ENCODE measurements at regions not wholly inside any gene's neighbourhood (a gene's known extent, or its start where the extent isn't known, plus 50 kb on each side); places are given as distances from the start of the nearest gene placed in this dataset.
A peak's percentile ranks its signal among the peaks of the same experiment; 100 is the strongest.
"Not testable (repeated sequence)": the region's sequence is repeated elsewhere in the genome, so short reads cannot be mapped to it uniquely, and the experiment has no call there.

GRCh38 chr18:70840649-70841048, 551.8 kb downstream of the SOCS6 start:
- no peak for TF ChIP-seq CTCF (IDR thresholded peaks at IDR 0.05; ENCODE audit: insufficient read depth, low read depth, low read length)
- no peak for DNase-seq (ENCODE audit: low read depth)
- no peak overlapping the region for H3K4me3 ChIP-seq (ENCODE audit: low read depth, low read length)

GRCh38 chr18:70827632-70828031, 538.8 kb downstream of the SOCS6 start:
- DNase-seq (ENCODE audit: low read depth), result no peak
- no peak overlapping the region for H3K4me3 ChIP-seq (ENCODE audit: low read depth, low read length)
- no peak for TF ChIP-seq CTCF (IDR thresholded peaks at IDR 0.05; ENCODE audit: insufficient read depth, low read depth, low read length)

GRCh38 chr18:70826571-70826970, 537.7 kb downstream of the SOCS6 start:
- DNase-seq (ENCODE audit: low read depth), result no peak
- no peak for TF ChIP-seq CTCF (IDR thresholded peaks at IDR 0.05; ENCODE audit: insufficient read depth, low read depth, low read length)
- no peak overlapping the region for H3K4me3 ChIP-seq (ENCODE audit: low read depth, low read length)

- DNase-seq (ENCODE audit: low read depth), result no peak
- no peak for TF ChIP-seq CTCF (IDR thresholded peaks at IDR 0.05; ENCODE audit: insufficient read depth, low read depth, low read length)
- H3K4me3 ChIP-seq (ENCODE audit: low read depth, low read length), result no peak overlapping the region
Observed at GRCh38 chr18:70822691-70823090, 533.8 kb downstream of the SOCS6 start.

- H3K4me3 ChIP-seq (ENCODE audit: low read depth, low read length), result no peak overlapping the region
- no peak for TF ChIP-seq CTCF (IDR thresholded peaks at IDR 0.05; ENCODE audit: insufficient read depth, low read depth, low read length)
- no peak for DNase-seq (ENCODE audit: low read depth)
Observed at GRCh38 chr18:70822117-70822516, 533.3 kb downstream of the SOCS6 start.

- H3K4me3 ChIP-seq (ENCODE audit: low read depth, low read length), result no peak overlapping the region
- no peak for DNase-seq (ENCODE audit: low read depth)
- no peak for TF ChIP-seq CTCF (IDR thresholded peaks at IDR 0.05; ENCODE audit: insufficient read depth, low read depth, low read length)
Observed at GRCh38 chr18:70808481-70809056, 519.7 kb downstream of the SOCS6 start.

GRCh38 chr18:70781860-70782453, 493.1 kb downstream of the SOCS6 start:
- DNase-seq (ENCODE audit: low read depth), result no peak
- H3K4me3 ChIP-seq (ENCODE audit: low read depth, low read length), result no peak overlapping the region
- TF ChIP-seq CTCF (IDR thresholded peaks at IDR 0.05; ENCODE audit: insufficient read depth, low read depth, low read length), result peak; percentile 16

GRCh38 chr18:70766254-70766653, 477.4 kb downstream of the SOCS6 start:
- H3K4me3 ChIP-seq (ENCODE audit: low read depth, low read length); DNase-seq (ENCODE audit: low read depth): not testable (repeated sequence)

Measured in fibroblast of villous mesenchyme (primary cell).